Testis (tissue), 2 donors: ENCODE measurements at regions not wholly inside any gene's neighbourhood (a gene's known extent, or its start where the extent isn't known, plus 50 kb on each side); places are given as distances from the start of the nearest gene placed in this dataset.

Source experiments
- DNase-seq: peaks from one replicate; pipeline ENCODE4 v3.0.0-alpha.2; 2019
- H3K27ac ChIP-seq, 2 donors: fragments of 200-600 bp; sonication (generic); one replicate each; pipeline ENCODE4 v1.5.1; 2019
- H3K27me3 ChIP-seq: fragments of 200-600 bp; sonication (generic); one replicate; pipeline ENCODE4 v1.5.1; 2019
- H3K36me3 ChIP-seq: fragments of 200-600 bp; sonication (generic); one replicate; pipeline ENCODE4 v1.5.1; 2017; ENCODE audit warnings: low read depth; ENCODE audit errors: missing control alignments
- H3K4me1 ChIP-seq: fragments of 200-600 bp; sonication (generic); one replicate; pipeline ENCODE4 v1.5.1; 2019
- H3K4me3 ChIP-seq, 2 donors: fragments of 200-600 bp; sonication (generic); one replicate each; pipeline ENCODE4 v1.5.1; 2017 to 2019
- H3K9me3 ChIP-seq: fragments of 200-600 bp; sonication (generic); one replicate; pipeline ENCODE4 v1.5.1; 2017
- POLR2A ChIP-seq: fragments of 450-650 bp; IDR thresholded peaks from one replicate; pipeline ENCODE4 v1.6.1; 2017; ENCODE audit warnings: antibody characterized with exemption, mild to moderate bottlenecking, moderate library complexity
- WGBS, 2 donors: methylation state at CpG; one replicate each; pipeline ENCODE4 v1.1.5; 2018; 5-methylcytosine and 5-hydroxymethylcytosine counted together
- intact Hi-C: fragments of 100-400 bp; cut with DNase I; formaldehyde crosslinking; loops from one replicate; pipeline ENCODE4 v1.15.1; 2023; ENCODE audit warnings: low total_unique reads
- TF ChIP-seq, protein P1 (sequence below), 3 experiments: fragments of 450-650 bp in 2 of 3; fragments of 200-600 bp in 1 of 3; sonication (generic) in 1 of 3; IDR thresholded peaks; one replicate each; pipeline ENCODE4 v1.5.1; 2016 to 2019; ENCODE audit warnings: antibody characterized with exemption in 3 of 3, mild to moderate bottlenecking in 2 of 3, moderate library complexity in 1 of 3

- H3K36me3 ChIP-seq = no peaks in the 10 kb centered on the region
- TF ChIP-seq, protein P1, sequence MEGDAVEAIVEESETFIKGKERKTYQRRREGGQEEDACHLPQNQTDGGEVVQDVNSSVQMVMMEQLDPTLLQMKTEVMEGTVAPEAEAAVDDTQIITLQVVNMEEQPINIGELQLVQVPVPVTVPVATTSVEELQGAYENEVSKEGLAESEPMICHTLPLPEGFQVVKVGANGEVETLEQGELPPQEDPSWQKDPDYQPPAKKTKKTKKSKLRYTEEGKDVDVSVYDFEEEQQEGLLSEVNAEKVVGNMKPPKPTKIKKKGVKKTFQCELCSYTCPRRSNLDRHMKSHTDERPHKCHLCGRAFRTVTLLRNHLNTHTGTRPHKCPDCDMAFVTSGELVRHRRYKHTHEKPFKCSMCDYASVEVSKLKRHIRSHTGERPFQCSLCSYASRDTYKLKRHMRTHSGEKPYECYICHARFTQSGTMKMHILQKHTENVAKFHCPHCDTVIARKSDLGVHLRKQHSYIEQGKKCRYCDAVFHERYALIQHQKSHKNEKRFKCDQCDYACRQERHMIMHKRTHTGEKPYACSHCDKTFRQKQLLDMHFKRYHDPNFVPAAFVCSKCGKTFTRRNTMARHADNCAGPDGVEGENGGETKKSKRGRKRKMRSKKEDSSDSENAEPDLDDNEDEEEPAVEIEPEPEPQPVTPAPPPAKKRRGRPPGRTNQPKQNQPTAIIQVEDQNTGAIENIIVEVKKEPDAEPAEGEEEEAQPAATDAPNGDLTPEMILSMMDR (IDR thresholded peaks at IDR 0.05) = no peak
- no peak for TF ChIP-seq POLR2A
- no peaks in the 10 kb centered on the region for H3K9me3 ChIP-seq
- H3K27me3 ChIP-seq = no peaks in the 10 kb centered on the region
- intact Hi-C loops = no loop called here
- DNase-seq = no peak
- H3K27ac ChIP-seq = no peak overlapping the region
- H3K4me1 ChIP-seq = no peaks in the 10 kb centered on the region
- WGBS, 2 donors = 83 to 89% methylated on average over 3 of the region's 3 CpGs
- no peak overlapping the region for H3K4me3 ChIP-seq
Measured at GRCh38 chr6:156707818-156708217, 69.4 kb upstream of the ARID1B start.

DNA sequence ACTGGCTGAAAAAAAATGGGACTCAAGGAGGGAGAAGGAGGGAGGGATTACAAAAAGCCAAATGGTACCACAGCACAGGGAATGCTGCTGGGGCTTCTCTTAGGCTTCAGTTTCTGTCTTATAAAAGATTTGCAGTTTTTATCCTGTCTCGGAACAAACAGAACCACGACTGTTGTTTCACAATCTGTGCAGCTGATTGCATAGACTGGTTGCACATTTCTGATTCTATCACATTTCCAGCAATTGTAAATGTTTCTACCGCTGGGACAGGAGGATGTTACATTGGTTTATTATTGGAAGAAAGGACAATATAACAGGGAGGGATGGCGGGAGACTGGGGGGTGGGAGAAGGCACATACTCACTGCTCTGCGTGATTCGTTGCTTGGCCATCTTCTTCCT, 73.5 kb upstream of the ARID1B start:
- no peak for DNase-seq
- H3K27ac ChIP-seq = peak overlapping the region in 1 of 2 donors; percentile 65
- no peaks in the 10 kb centered on the region for H3K27me3 ChIP-seq
- H3K4me1 ChIP-seq = no peaks in the 10 kb centered on the region
- no peak for TF ChIP-seq POLR2A
- TF ChIP-seq, protein P1 (IDR thresholded peaks at IDR 0.05) = no peak
- no peaks in the 10 kb centered on the region for H3K36me3 ChIP-seq
- intact Hi-C loops = no loop called here
- H3K4me3 ChIP-seq = no peak overlapping the region
- H3K9me3 ChIP-seq = no peaks in the 10 kb centered on the region
- 28 to 38% methylated on average over 6 of the region's 6 CpGs for WGBS, 2 donors

- Histone ChIP-seq H3K36me3 (no peaks in the 10 kb centered on the region), H3K27ac (no peak overlapping the region), H3K4me1 (no peaks in the 10 kb centered on the region), H3K27me3 (no peaks in the 10 kb centered on the region), H3K4me3 (no peak overlapping the region), H3K9me3 (no peaks in the 10 kb centered on the region)
- TF ChIP-seq, protein P1 (IDR thresholded peaks at IDR 0.05) = no peak
- TF ChIP-seq POLR2A = no peak
- intact Hi-C loops = no loop called here
- 75 to 79% methylated on average over 4 of the region's 4 CpGs for whole genome bisulfite sequencing, 2 donors
- no peak for DNase-seq
Measured at GRCh38 chr6:156701966-156702365, 75.2 kb upstream of the ARID1B start.

GRCh38 chr6:156700440-156701057, 76.6 kb upstream of the ARID1B start:
- H3K27ac ChIP-seq = no peak overlapping the region
- no peak for DNase-seq
- no peaks in the 10 kb centered on the region for H3K4me1 ChIP-seq
- H3K4me3 ChIP-seq = no peak overlapping the region
- intact Hi-C loops = no loop called here
- no peaks in the 10 kb centered on the region for H3K36me3 ChIP-seq
- H3K9me3 ChIP-seq = no peaks in the 10 kb centered on the region
- no peaks in the 10 kb centered on the region for H3K27me3 ChIP-seq
- 83 to 85% methylated on average over 7 of the region's 7 CpGs for WGBS, 2 donors
- TF ChIP-seq POLR2A = no peak
- TF ChIP-seq, protein P1 (IDR thresholded peaks at IDR 0.05) = no peak

DNA sequence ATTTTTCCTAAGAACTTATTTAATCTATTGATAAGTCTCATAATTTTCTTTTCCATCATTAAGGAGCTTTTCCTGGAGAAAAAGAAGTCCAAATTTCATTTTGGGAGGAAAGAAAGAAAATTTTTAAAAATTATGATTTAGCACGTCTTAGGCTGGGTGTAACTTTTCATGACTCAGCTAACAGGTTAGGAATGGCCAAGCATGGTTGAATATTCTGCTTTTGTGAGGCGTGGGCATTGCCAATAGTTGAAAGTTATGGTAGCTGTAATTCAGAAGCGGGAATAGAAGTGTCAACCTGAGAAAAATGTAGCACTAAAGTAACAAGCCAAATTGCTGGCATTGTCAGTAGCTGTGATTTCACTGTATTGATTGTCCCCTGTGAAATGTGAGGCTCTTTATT, 77.2 kb upstream of the ARID1B start:
- WGBS, 2 donors = 91 to 93% methylated on average over 3 of the region's 3 CpGs
- no peak overlapping the region for H3K4me3 ChIP-seq
- H3K36me3 ChIP-seq = no peaks in the 10 kb centered on the region
- H3K9me3 ChIP-seq = no peaks in the 10 kb centered on the region
- no peak for DNase-seq
- intact Hi-C loops = no loop called here
- no peaks in the 10 kb centered on the region for H3K27me3 ChIP-seq
- no peak overlapping the region for H3K27ac ChIP-seq
- H3K4me1 ChIP-seq = no peaks in the 10 kb centered on the region
- TF ChIP-seq, protein P1 (IDR thresholded peaks at IDR 0.05) = no peak
- no peak for TF ChIP-seq POLR2A
